GM18858 (cell line): ENCODE measurements at regions not wholly inside any gene's neighbourhood (a gene's known extent, or its start where the extent isn't known, plus 50 kb on each side); places are given as distances from the start of the nearest gene placed in this dataset.

ENCODE experiments used
- ATAC-seq: cut with Tn5 transposase; IDR thresholded peaks from one replicate; pipeline ENCODE4 v1.9.1; 2021; ENCODE audit not compliant: unreplicated experiment

- no peak for ATAC-seq
These were observed 897.9 kb upstream of the CNTNAP5 start for GRCh38 chr2:123127236-123127635.

GRCh38 chr2:123128951-123129350 lies 896.1 kb upstream of the CNTNAP5 start:
- ATAC-seq: no peak

- no peak for ATAC-seq
These were observed 888.7 kb upstream of the CNTNAP5 start for GRCh38 chr2:123136419-123136818.

- no peak for ATAC-seq
These were observed 881.0 kb upstream of the CNTNAP5 start for GRCh38 chr2:123144082-123144481.

GRCh38 chr2:123153041-123153440 lies 872.0 kb upstream of the CNTNAP5 start:
- no peak for ATAC-seq

- no peak for ATAC-seq
These were observed 870.9 kb upstream of the CNTNAP5 start for GRCh38 chr2:123154195-123154594.

GRCh38 chr2:123157016-123157415 lies 868.1 kb upstream of the CNTNAP5 start:
- no peak for ATAC-seq

- no peak for ATAC-seq
These were observed 862.6 kb upstream of the CNTNAP5 start for GRCh38 chr2:123162400-123163016.

GRCh38 chr2:123163398-123163797 lies 861.7 kb upstream of the CNTNAP5 start:
- ATAC-seq: no peak

- ATAC-seq: no peak
These were observed 860.9 kb upstream of the CNTNAP5 start for GRCh38 chr2:123164216-123164615.

- ATAC-seq: no peak
These were observed 859.5 kb upstream of the CNTNAP5 start for GRCh38 chr2:123165616-123166015.

GRCh38 chr2:123179526-123179925 lies 845.6 kb upstream of the CNTNAP5 start:
- no peak for ATAC-seq

GRCh38 chr2:123195957-123196356 lies 829.1 kb upstream of the CNTNAP5 start:
- ATAC-seq: no peak

GRCh38 chr2:123200035-123200434 lies 825.1 kb upstream of the CNTNAP5 start:
- no peak for ATAC-seq

- ATAC-seq: no peak
These were observed 817.8 kb upstream of the CNTNAP5 start for GRCh38 chr2:123207245-123207644.

- ATAC-seq: no peak
These were observed 815.9 kb upstream of the CNTNAP5 start for GRCh38 chr2:123209202-123209601.

- ATAC-seq: no peak
These were observed 813.9 kb upstream of the CNTNAP5 start for GRCh38 chr2:123211181-123211580.

- no peak for ATAC-seq
These were observed 779.9 kb upstream of the CNTNAP5 start for GRCh38 chr2:123245156-123245555.

GRCh38 chr2:123258877-123259539 lies 766.1 kb upstream of the CNTNAP5 start:
- ATAC-seq: no peak

GRCh38 chr2:123262856-123263255 lies 762.2 kb upstream of the CNTNAP5 start:
- no peak for ATAC-seq

GRCh38 chr2:123283431-123283830 lies 741.7 kb upstream of the CNTNAP5 start:
- ATAC-seq: no peak

GRCh38 chr2:123303731-123304130 lies 721.4 kb upstream of the CNTNAP5 start:
- ATAC-seq: no peak
